Choroid plexus epithelial cell (primary cell): ENCODE measurements at regions not wholly inside any gene's neighbourhood (a gene's known extent, or its start where the extent isn't known, plus 50 kb on each side); places are given as distances from the start of the nearest gene placed in this dataset.

ENCODE experiments used
- DNase-seq: peaks from one replicate; pipeline ENCODE4 v3.0.0-alpha.2; 2010; ENCODE audit warnings: low read depth
- H3K4me3 ChIP-seq: 2 replicates; pipeline ENCODE4 v1.5.1; 2011; ENCODE audit warnings: low read depth, mild to moderate bottlenecking, control low read depth, low read length, moderate library complexity
- TF ChIP-seq, protein P1 (sequence below): conservative IDR thresholded peaks from 2 replicates; pipeline ENCODE4 v1.5.1; 2011; ENCODE audit warnings: low read depth, mild to moderate bottlenecking, control low read depth, inconsistent platforms, low read length, moderate library complexity

DNA sequence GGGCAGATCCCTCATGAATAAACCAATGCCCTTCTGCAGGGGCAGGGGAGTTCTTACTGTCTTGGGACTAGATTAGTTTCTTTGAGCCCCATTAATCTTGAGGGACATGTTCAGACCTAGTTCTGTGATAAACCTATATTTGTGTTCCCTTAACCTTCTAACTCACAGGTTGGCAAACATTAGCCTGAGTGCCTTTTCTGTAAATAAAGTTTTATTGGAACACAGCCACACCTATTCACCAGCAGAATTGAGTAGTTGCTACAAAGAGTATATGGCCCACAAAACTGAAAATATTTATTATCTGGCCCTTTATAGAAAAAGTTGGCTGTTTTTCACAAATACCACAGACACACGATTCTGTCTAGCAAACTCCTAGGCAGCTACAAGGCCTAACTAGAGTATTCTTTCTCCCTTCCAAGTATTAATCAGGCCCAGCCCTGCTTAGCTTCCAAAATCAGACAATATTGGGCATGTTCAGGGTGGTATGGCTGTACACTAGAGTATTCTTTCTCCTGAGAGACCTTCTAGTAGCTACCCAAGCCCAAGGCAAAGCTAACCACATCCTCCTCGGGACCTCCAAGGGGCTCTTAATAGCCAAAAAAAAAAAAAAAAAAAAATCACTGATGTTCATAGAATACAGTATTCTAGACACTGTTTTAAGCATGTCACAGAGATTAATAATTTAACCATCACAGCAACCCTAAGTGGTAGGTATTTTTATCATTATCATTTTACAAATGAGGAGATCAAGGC is 199.3 kb upstream of the PWP1 start:
- TF ChIP-seq, protein P1, sequence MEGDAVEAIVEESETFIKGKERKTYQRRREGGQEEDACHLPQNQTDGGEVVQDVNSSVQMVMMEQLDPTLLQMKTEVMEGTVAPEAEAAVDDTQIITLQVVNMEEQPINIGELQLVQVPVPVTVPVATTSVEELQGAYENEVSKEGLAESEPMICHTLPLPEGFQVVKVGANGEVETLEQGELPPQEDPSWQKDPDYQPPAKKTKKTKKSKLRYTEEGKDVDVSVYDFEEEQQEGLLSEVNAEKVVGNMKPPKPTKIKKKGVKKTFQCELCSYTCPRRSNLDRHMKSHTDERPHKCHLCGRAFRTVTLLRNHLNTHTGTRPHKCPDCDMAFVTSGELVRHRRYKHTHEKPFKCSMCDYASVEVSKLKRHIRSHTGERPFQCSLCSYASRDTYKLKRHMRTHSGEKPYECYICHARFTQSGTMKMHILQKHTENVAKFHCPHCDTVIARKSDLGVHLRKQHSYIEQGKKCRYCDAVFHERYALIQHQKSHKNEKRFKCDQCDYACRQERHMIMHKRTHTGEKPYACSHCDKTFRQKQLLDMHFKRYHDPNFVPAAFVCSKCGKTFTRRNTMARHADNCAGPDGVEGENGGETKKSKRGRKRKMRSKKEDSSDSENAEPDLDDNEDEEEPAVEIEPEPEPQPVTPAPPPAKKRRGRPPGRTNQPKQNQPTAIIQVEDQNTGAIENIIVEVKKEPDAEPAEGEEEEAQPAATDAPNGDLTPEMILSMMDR = no peak
- no peak overlapping the region for H3K4me3 ChIP-seq
- DNase-seq = no peak

DNA sequence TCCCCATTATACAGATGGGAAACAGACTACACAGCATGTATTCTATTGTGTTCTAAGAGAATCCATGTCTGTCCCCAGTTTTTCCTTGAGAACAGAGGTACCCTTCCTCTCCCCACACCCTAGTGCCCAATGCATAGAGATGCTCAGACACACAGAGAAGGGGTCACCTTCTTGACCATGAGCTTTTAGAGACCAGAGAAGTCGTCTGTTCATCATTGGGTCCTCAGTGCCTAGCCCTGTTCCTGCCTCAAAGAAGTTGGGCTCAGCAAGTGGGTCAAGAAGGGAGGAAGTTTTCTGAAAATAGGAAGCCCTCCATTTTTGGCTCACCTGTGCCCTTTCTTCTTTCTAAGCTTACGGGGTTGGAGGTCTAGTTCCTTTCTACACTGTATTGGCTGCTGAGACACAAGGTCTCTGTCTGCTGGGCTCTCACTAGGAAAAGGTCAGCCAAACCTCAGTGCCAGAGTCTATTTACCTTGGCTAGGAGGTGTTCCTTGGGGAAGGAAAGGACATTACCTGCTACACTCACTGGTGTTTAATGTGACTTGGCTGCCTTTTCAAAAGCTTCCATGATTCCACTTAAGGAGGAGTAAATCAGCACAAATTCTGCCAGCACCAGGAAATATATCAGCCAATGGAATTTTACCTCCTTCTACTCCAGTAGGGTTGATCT is 198.5 kb upstream of the PWP1 start:
- TF ChIP-seq, protein P1 = no peak
- no peak for DNase-seq

DNA sequence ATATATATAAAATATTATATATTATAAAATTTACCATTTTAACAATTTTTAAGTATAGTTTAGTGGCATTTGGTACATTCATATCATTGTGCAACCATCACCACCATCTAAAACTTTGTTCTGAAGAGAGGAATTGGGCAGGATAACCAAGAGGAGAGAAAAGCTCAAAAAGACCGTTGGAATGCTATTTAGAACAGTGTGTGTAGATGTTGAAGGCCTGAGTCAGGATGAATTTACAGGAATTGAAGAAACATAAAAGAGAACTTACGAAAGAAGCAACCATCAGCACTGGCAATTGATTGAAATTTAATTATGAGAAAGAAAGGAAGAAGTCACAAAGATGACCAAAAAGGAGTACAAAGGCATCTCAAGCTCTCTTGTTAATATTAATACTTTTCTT is 196.9 kb upstream of the PWP1 start:
- TF ChIP-seq, protein P1 = no peak
- DNase-seq = peak; percentile 69
- H3K4me3 ChIP-seq = no peak overlapping the region

More for the DNA sequence above, 198.5 kb upstream of the PWP1 start:
- no peak overlapping the region for H3K4me3 ChIP-seq

DNA sequence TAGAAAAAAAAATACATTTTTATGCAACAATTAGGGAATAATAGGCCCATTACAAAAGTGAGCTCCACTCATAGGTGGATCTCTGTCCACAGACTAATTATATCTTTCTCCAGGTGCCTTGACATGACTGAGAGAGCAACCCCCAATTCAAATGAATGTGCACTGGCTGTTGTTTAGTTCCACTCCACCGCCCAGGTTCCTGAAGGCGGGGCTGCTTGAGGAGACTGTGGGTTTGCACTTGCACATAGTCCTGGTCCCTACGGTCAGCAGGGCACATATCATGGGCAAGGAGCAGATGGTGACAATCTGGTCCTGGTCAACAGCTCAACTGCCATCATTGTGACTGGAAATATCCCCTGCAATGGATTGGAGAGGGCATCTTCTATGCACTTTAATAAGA is 195.6 kb upstream of the PWP1 start:
- H3K4me3 ChIP-seq = no peak overlapping the region
- no peak for DNase-seq
- TF ChIP-seq, protein P1 = no peak

DNA sequence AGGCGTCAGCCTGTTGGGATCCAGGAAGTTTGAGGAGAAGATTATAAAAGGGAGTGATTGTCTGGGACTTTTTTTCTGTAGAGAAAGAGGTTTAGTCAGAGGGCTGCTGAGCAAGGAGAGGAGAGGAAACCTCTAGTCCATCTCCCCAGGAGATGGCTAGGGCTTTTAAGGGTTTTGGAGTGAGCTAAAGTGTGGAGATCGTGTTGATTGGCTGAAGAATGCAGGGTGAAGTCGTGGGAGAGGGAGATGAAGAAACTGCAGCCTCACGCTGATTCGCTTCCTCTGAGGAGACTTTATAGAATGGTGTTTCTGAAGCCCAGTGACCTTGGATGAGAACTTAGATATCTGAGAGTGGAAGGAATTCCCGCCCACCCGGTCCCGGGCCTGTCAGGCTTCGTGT is 193.7 kb upstream of the PWP1 start:
- H3K4me3 ChIP-seq = no peak overlapping the region
- peak; percentile 88 for DNase-seq
- TF ChIP-seq, protein P1 = no peak

DNA sequence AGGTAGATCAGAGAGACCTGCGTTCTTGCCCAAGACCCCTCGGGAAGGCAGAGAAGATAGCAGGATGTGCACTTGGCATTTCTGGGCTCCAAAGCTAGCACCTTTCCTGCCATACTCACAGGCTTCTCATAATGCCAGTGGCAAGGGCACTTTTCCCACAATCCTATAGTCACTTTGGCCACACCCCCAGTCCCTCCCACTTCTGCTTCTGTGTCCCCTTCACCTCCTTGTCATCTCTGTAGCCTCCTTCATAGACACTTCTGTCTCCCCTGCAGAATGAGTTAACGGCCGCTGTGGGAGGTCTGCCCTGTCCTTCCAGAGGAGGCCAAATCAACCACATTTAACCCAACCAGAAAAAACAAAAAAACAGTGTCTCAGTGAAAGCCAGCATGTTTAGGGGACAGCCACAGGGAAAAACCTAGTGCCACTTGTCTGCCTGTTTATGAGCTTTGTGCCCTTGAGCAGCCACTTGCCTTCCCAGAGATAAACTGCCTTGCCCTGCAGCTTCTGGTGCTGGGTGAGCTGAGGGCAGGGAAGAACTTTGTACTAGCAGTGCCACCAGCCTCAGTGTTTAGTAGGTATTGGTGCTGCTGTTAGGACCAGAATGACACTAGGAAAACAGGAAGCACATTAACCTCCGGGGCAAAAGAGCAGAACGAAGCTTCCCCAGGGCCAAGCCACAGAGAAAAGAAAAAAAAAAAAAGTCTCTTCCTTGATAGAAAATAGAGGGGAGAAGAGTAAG is 193.0 kb upstream of the PWP1 start:
- no peak overlapping the region for H3K4me3 ChIP-seq
- TF ChIP-seq, protein P1 = no peak
- DNase-seq = no peak
